ENCODE measurements at regions not wholly inside any gene's neighbourhood (a gene's known extent, or its start where the extent isn't known, plus 50 kb on each side); places are given as distances from the start of the nearest gene placed in this dataset.

- TF ChIP-seq CTCF (IDR thresholded peaks at IDR 0.05) = no peak
- no peak for TF ChIP-seq POLR2A (IDR thresholded peaks at IDR 0.05)
- no peak for TF ChIP-seq POLR2AphosphoS5 (IDR thresholded peaks at IDR 0.05)
These were observed 111.7 kb upstream of the MRPS30 start for GRCh38 chr5:44697025-44697424.
